NCI-H446 treated with DMSO at 0.1 percent for 48 hours (cell line): ENCODE measurements at regions not wholly inside any gene's neighbourhood (a gene's known extent, or its start where the extent isn't known, plus 50 kb on each side); places are given as distances from the start of the nearest gene placed in this dataset.

Source experiments
- DNase-seq: peaks from one replicate; lab custom pipeline; 2025; lab: John Stamatoyannopoulos, UW

- no peak for DNase-seq
Observed at GRCh38 chr1:216814576-216815259, 91.5 kb upstream of the ESRRG start.

- DNase-seq = no peak
Observed at GRCh38 chr1:216812966-216813365, 89.7 kb upstream of the ESRRG start.

GRCh38 chr1:216809649-216810048, 86.4 kb upstream of the ESRRG start:
- no peak for DNase-seq

- no peak for DNase-seq
Observed at GRCh38 chr1:216807696-216808095, 84.5 kb upstream of the ESRRG start.

GRCh38 chr1:216805953-216806352, 82.7 kb upstream of the ESRRG start:
- DNase-seq = no peak

- no peak for DNase-seq
Observed at GRCh38 chr1:216805233-216805632, 82.0 kb upstream of the ESRRG start.

- DNase-seq = no peak
Observed at GRCh38 chr1:216804111-216804510, 80.9 kb upstream of the ESRRG start.

GRCh38 chr1:216794586-216794985, 71.4 kb upstream of the ESRRG start:
- DNase-seq = no peak

GRCh38 chr1:216793973-216794372, 70.7 kb upstream of the ESRRG start:
- no peak for DNase-seq

- DNase-seq = no peak
Observed at GRCh38 chr1:216793303-216793702, 70.1 kb upstream of the ESRRG start.

- DNase-seq = no peak
Observed at GRCh38 chr1:216788671-216789070, 65.4 kb upstream of the ESRRG start.

- DNase-seq = no peak
Observed at GRCh38 chr1:216785737-216786136, 62.5 kb upstream of the ESRRG start.

- DNase-seq = no peak
Observed at GRCh38 chr1:216785221-216785620, 62.0 kb upstream of the ESRRG start.

- DNase-seq = no peak
Observed at GRCh38 chr1:216779686-216780085, 56.5 kb upstream of the ESRRG start.

- DNase-seq = no peak
Observed at GRCh38 chr1:216778737-216779136, 55.5 kb upstream of the ESRRG start.

GRCh38 chr1:216777148-216777547, 53.9 kb upstream of the ESRRG start:
- DNase-seq = no peak
